CD4-positive, alpha-beta memory T cell (primary cell): ENCODE measurements at regions not wholly inside any gene's neighbourhood (a gene's known extent, or its start where the extent isn't known, plus 50 kb on each side); places are given as distances from the start of the nearest gene placed in this dataset.

Source experiments
- CTCF ChIA-PET: fragments of 350-600 bp; sonication (Branson Sonifier 250); formaldehyde crosslinking; loops from one replicate; lab custom pipeline; 2021; ENCODE audit warnings: inconsistent platforms; ENCODE audit not compliant: partially characterized antibody; lab: Charles Lee
- POLR2A ChIA-PET: fragments of 350-600 bp; sonication (Branson Sonifier 250); formaldehyde crosslinking; loops from one replicate; lab custom pipeline; 2021; ENCODE audit not compliant: partially characterized antibody; lab: Charles Lee
- DNase-seq, 5 donors: peaks; one replicate each; pipeline versions ENCODE4 v3.0.0 to v3.0.0-alpha.2; 2020 to 2022; ENCODE audit warnings: mixed read lengths in 1 of 5
- H3K27ac ChIP-seq: one replicate; pipeline ENCODE4 v1.7.0; 2013; ENCODE audit warnings: low read depth, low read length
- H3K27me3 ChIP-seq: 2 replicates; pipeline ENCODE4 v1.7.0; 2013; ENCODE audit warnings: mild to moderate bottlenecking, low read length, moderate library complexity; ENCODE audit not compliant: insufficient read depth
- H3K36me3 ChIP-seq: 2 replicates; pipeline ENCODE4 v1.7.0; 2013; ENCODE audit warnings: mild to moderate bottlenecking, low read length, moderate library complexity; ENCODE audit not compliant: insufficient read depth
- H3K4me1 ChIP-seq: 2 replicates; pipeline ENCODE4 v1.7.0; 2013; ENCODE audit warnings: mild to moderate bottlenecking, low read length, moderate library complexity; ENCODE audit not compliant: insufficient read depth
- H3K4me3 ChIP-seq, 2 donors: one replicate each; pipeline ENCODE4 v1.7.0; 2013; ENCODE audit warnings: low read length in 2 of 2, mild to moderate bottlenecking in 1 of 2
- H3K9me3 ChIP-seq, 2 donors: one replicate each; pipeline ENCODE4 v1.7.0; 2013; ENCODE audit warnings: low read length in 2 of 2, control low read depth in 1 of 2; ENCODE audit not compliant: control insufficient read depth in 1 of 2
- H3K27ac Mint-ChIP-seq, 7 donors: one replicate each; pipeline ENCODE4 v1.8.0; 2020 to 2021; ENCODE audit warnings: mixed read lengths in 7 of 7, mild to moderate bottlenecking in 6 of 7, inconsistent platforms in 3 of 7, moderate library complexity in 3 of 7
- H3K27me3 Mint-ChIP-seq, 2 donors: one replicate each; pipeline ENCODE4 v1.8.0; 2020 to 2021; ENCODE audit warnings: mixed read lengths in 2 of 2
- H3K36me3 Mint-ChIP-seq, 2 donors: one replicate each; pipeline ENCODE4 v1.8.0; 2020 to 2021; ENCODE audit warnings: mixed read lengths in 2 of 2, inconsistent platforms in 1 of 2, mild to moderate bottlenecking in 1 of 2
- H3K4me1 Mint-ChIP-seq, 4 donors: one replicate each; pipeline ENCODE4 v1.8.0; 2020 to 2021; ENCODE audit warnings: mixed read lengths in 4 of 4, mild to moderate bottlenecking in 1 of 4
- H3K4me3 Mint-ChIP-seq, 8 donors: one replicate each; pipeline ENCODE4 v1.8.0; 2020 to 2021; ENCODE audit warnings: mixed read lengths in 8 of 8, mild to moderate bottlenecking in 7 of 8, moderate library complexity in 6 of 8, inconsistent platforms in 3 of 8
- H3K9me3 Mint-ChIP-seq, 8 donors: one replicate each; pipeline ENCODE4 v1.8.0; 2020 to 2021; ENCODE audit warnings: mixed read lengths in 8 of 8, mild to moderate bottlenecking in 5 of 8, inconsistent platforms in 3 of 8, moderate library complexity in 1 of 8
- intact Hi-C: fragments of 100-400 bp; cut with micrococcal nuclease; formaldehyde crosslinking; loops from one replicate; pipeline ENCODE4 v1.15.1; 2023

GRCh38 chr14:97921296-97921695, 1124.1 kb downstream of the VRK1 start:
- Histone ChIP-seq H3K4me1 (peaks cover 7% of the 10 kb centered on the region), H3K36me3 (no peaks in the 10 kb centered on the region), H3K4me3 (no peak overlapping the region), H3K27ac (no peak overlapping the region), H3K9me3 (no peaks in the 10 kb centered on the region), H3K27me3 (no peaks in the 10 kb centered on the region)
- Mint-ChIP-seq H3K4me1 (peaks cover 12 to 25% (median 16%) of the 10 kb centered on the region in 4 donors), H3K4me3 (no peak overlapping the region), H3K36me3 (peaks cover 0 to 2% of the 10 kb centered on the region in 2 donors), H3K27me3 (no peaks in the 10 kb centered on the region), H3K9me3 (peaks cover 0 to 2% (median 0%) of the 10 kb centered on the region in 8 donors), H3K27ac (no peak overlapping the region)
- POLR2A ChIA-PET = no interaction called here
- CTCF ChIA-PET = no interaction called here
- intact Hi-C loops = no loop called here
- DNase-seq = no peak

- Histone ChIP-seq H3K9me3 (no peaks in the 10 kb centered on the region), H3K4me3 (no peak overlapping the region), H3K27me3 (no peaks in the 10 kb centered on the region), H3K4me1 (no peaks in the 10 kb centered on the region), H3K36me3 (no peaks in the 10 kb centered on the region), H3K27ac (no peak overlapping the region)
- Mint-ChIP-seq H3K9me3 (peaks cover 0 to 2% (median 0%) of the 10 kb centered on the region in 8 donors), H3K4me3 (peak overlapping the region in 1 of 8 donors; percentile 29), H3K27me3 (no peaks in the 10 kb centered on the region), H3K4me1 (peaks cover 2 to 11% (median 7%) of the 10 kb centered on the region in 4 donors), H3K27ac (peak overlapping the region in 1 of 7 donors; percentile 52), H3K36me3 (peaks cover 0 to 12% of the 10 kb centered on the region in 2 donors)
- peak in 1 of 5 donors; percentile 1 for DNase-seq
- ChIA-PET POLR2A (no interaction called here), CTCF (no interaction called here)
- intact Hi-C loops = no loop called here
These were observed 1127.9 kb downstream of the VRK1 start for GRCh38 chr14:97924922-97925613.

GRCh38 chr14:97930166-97930565, 1133.0 kb downstream of the VRK1 start:
- Mint-ChIP-seq H3K36me3 (peaks cover 7 to 42% of the 10 kb centered on the region in 2 donors), H3K27me3 (no peaks in the 10 kb centered on the region), H3K9me3 (peaks cover 0 to 8% (median 0%) of the 10 kb centered on the region in 8 donors), H3K4me1 (peaks cover 0 to 14% (median 7%) of the 10 kb centered on the region in 4 donors), H3K4me3 (no peak overlapping the region), H3K27ac (no peak overlapping the region)
- Histone ChIP-seq H3K27me3 (no peaks in the 10 kb centered on the region), H3K4me1 (no peaks in the 10 kb centered on the region), H3K27ac (no peak overlapping the region), H3K9me3 (no peaks in the 10 kb centered on the region), H3K4me3 (no peak overlapping the region), H3K36me3 (no peaks in the 10 kb centered on the region)
- DNase-seq = no peak
- ChIA-PET CTCF (interaction anchor here (0.7 kb wide), 1 partner anchor 48 kb away, joined by 3 read pairs; no protein-coding TSS in a partner anchor), POLR2A (interaction anchor here (1.0 kb wide), 1 partner anchor 47 kb away, joined by 3 read pairs; no protein-coding TSS in a partner anchor)
- intact Hi-C loops = no loop called here

DNA sequence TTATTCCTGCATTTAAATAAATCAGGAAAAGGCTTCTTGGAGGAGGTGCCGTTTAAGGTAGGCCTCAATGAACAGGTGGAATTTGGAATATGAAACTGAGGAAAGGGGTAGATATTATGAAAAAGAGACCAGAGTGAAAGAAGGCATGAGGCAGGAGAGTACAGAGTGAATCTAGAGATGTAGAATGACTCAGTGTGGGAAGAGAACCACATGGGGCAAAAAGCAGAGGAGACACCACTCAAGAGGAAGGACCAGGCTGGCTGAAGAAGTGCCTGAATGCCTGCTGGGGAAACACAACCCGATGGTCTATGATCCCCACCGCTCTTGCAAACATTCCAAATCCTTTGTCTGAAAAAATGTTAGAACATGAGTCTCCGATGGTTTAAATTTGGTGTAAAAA, 1134.1 kb downstream of the VRK1 start:
- H3K27ac ChIP-seq = no peak overlapping the region
- POLR2A ChIA-PET = interaction anchor here (1.0 kb wide), 1 partner anchor 46 kb away, joined by 3 read pairs; no protein-coding TSS in a partner anchor
- no peaks in the 10 kb centered on the region for H3K9me3 ChIP-seq
- H3K36me3 ChIP-seq = no peaks in the 10 kb centered on the region
- H3K9me3 Mint-ChIP-seq = peaks cover 0 to 6% (median 0%) of the 10 kb centered on the region in 8 donors
- H3K27me3 Mint-ChIP-seq = no peaks in the 10 kb centered on the region
- DNase-seq = no peak
- H3K4me3 Mint-ChIP-seq = no peak overlapping the region
- peak overlapping the region in 1 of 7 donors; percentile 19 for H3K27ac Mint-ChIP-seq
- intact Hi-C loops = no loop called here
- CTCF ChIA-PET = interaction anchor here (0.7 kb wide), 2 partner anchors 7 to 47 kb away, joined by 3 read pairs; no protein-coding TSS in a partner anchor
- H3K27me3 ChIP-seq = no peaks in the 10 kb centered on the region
- peaks cover 7 to 39% of the 10 kb centered on the region in 2 donors for H3K36me3 Mint-ChIP-seq
- H3K4me1 ChIP-seq = no peaks in the 10 kb centered on the region
- H3K4me1 Mint-ChIP-seq = peaks cover 0 to 6% (median 4%) of the 10 kb centered on the region in 4 donors
- no peak overlapping the region for H3K4me3 ChIP-seq

- no peak overlapping the region for H3K4me3 ChIP-seq
- DNase-seq = no peak
- no peak overlapping the region for H3K4me3 Mint-ChIP-seq
- no peaks in the 10 kb centered on the region for H3K36me3 ChIP-seq
- peaks cover 34 to 61% of the 10 kb centered on the region in 2 donors for H3K36me3 Mint-ChIP-seq
- no peaks in the 10 kb centered on the region for H3K4me1 ChIP-seq
- no peaks in the 10 kb centered on the region for H3K27me3 Mint-ChIP-seq
- H3K9me3 Mint-ChIP-seq = peaks cover 0 to 6% (median 2%) of the 10 kb centered on the region in 8 donors
- no peaks in the 10 kb centered on the region for H3K9me3 ChIP-seq
- H3K27ac Mint-ChIP-seq = peak overlapping the region in 1 of 7 donors; percentile 6
- POLR2A ChIA-PET = no interaction called here
- no peak overlapping the region for H3K27ac ChIP-seq
- no peaks in the 10 kb centered on the region for H3K27me3 ChIP-seq
- CTCF ChIA-PET = no interaction called here
- peaks cover 4 to 22% (median 5%) of the 10 kb centered on the region in 4 donors for H3K4me1 Mint-ChIP-seq
- intact Hi-C loops = no loop called here
These were observed 1145.7 kb downstream of the VRK1 start for GRCh38 chr14:97942921-97943320.

GRCh38 chr14:97943619-97944018, 1146.4 kb downstream of the VRK1 start:
- Histone ChIP-seq H3K9me3 (no peaks in the 10 kb centered on the region), H3K27me3 (no peaks in the 10 kb centered on the region), H3K36me3 (no peaks in the 10 kb centered on the region), H3K4me3 (no peak overlapping the region), H3K27ac (no peak overlapping the region), H3K4me1 (no peaks in the 10 kb centered on the region)
- ChIA-PET CTCF (no interaction called here), POLR2A (interaction anchor here (0.8 kb wide), 1 partner anchor 9 kb away, joined by 3 read pairs; no protein-coding TSS in a partner anchor)
- Mint-ChIP-seq H3K4me1 (peaks cover 4 to 22% (median 5%) of the 10 kb centered on the region in 4 donors), H3K27me3 (no peaks in the 10 kb centered on the region), H3K36me3 (peaks cover 34 to 59% of the 10 kb centered on the region in 2 donors), H3K4me3 (no peak overlapping the region), H3K27ac (no peak overlapping the region), H3K9me3 (peaks cover 0 to 6% (median 2%) of the 10 kb centered on the region in 8 donors)
- no peak for DNase-seq
- intact Hi-C loops = no loop called here

GRCh38 chr14:97944380-97944779, 1147.2 kb downstream of the VRK1 start:
- Histone ChIP-seq H3K4me3 (no peak overlapping the region), H3K27ac (no peak overlapping the region), H3K9me3 (no peaks in the 10 kb centered on the region), H3K4me1 (no peaks in the 10 kb centered on the region), H3K27me3 (no peaks in the 10 kb centered on the region), H3K36me3 (no peaks in the 10 kb centered on the region)
- Mint-ChIP-seq H3K9me3 (peaks cover 0 to 6% (median 2%) of the 10 kb centered on the region in 8 donors), H3K27ac (no peak overlapping the region), H3K4me3 (no peak overlapping the region), H3K36me3 (peaks cover 37 to 57% of the 10 kb centered on the region in 2 donors), H3K27me3 (no peaks in the 10 kb centered on the region), H3K4me1 (peaks cover 4 to 20% (median 5%) of the 10 kb centered on the region in 4 donors)
- no peak for DNase-seq
- intact Hi-C loops = no loop called here
- ChIA-PET CTCF (no interaction called here), POLR2A (interaction anchor here (0.7 to 0.8 kb wide), 2 partner anchors 8 to 15 kb away, joined by 3 read pairs; no protein-coding TSS in a partner anchor)
